GM23338 (cell line): ENCODE measurements at regions not wholly inside any gene's neighbourhood (a gene's known extent, or its start where the extent isn't known, plus 50 kb on each side); places are given as distances from the start of the nearest gene placed in this dataset.

Source experiments
- CREB1 ChIP-seq: fragments of 250-450 bp; sonication (Bioruptor Pico); IDR thresholded peaks from 2 replicates; pipeline ENCODE4 v1.5.0; 2020; ENCODE audit warnings: low read depth, mild to moderate bottlenecking, moderate library complexity
- EZH2 ChIP-seq: fragments of 200-600 bp; sonication (generic); IDR thresholded peaks from one replicate; pipeline ENCODE4 v1.8.0; 2017; ENCODE audit warnings: antibody characterized with exemption, mild to moderate bottlenecking, low read depth; ENCODE audit not compliant: unreplicated experiment
- EZH2phosphoT487 ChIP-seq: fragments of 200-600 bp; sonication (generic); IDR thresholded peaks from one replicate; pipeline ENCODE4 v1.8.1; 2018; ENCODE audit warnings: antibody characterized with exemption; ENCODE audit not compliant: unreplicated experiment
- JUNB ChIP-seq: IDR thresholded peaks from one replicate; pipeline ENCODE4 v1.6.1; 2016; ENCODE audit warnings: antibody characterized with exemption; ENCODE audit not compliant: unreplicated experiment
- NANOG ChIP-seq: IDR thresholded peaks from 2 replicates; pipeline ENCODE4 v1.6.1; 2016; ENCODE audit warnings: antibody characterized with exemption, borderline replicate concordance
- POLR2AphosphoS5 ChIP-seq: IDR thresholded peaks from 2 replicates; pipeline ENCODE4 v1.6.1; 2016; ENCODE audit warnings: antibody characterized with exemption, low read depth
- REST ChIP-seq: IDR thresholded peaks from one replicate; pipeline ENCODE4 v1.6.1; 2018; ENCODE audit warnings: antibody characterized with exemption; ENCODE audit not compliant: unreplicated experiment
- STAT1 ChIP-seq: IDR thresholded peaks from one replicate; pipeline ENCODE4 v1.6.1; 2016; ENCODE audit warnings: antibody characterized with exemption; ENCODE audit not compliant: unreplicated experiment
- ZNF114 ChIP-seq: fragments of 250-450 bp; sonication (Bioruptor Pico); IDR thresholded peaks from 2 replicates; pipeline ENCODE4 v1.5.0; 2020; ENCODE audit warnings: mild to moderate bottlenecking, moderate library complexity
- TF ChIP-seq, protein P1 (sequence below): fragments of 250-450 bp; sonication (Bioruptor Pico); IDR thresholded peaks from 2 replicates; pipeline ENCODE4 v1.5.0; 2020; ENCODE audit warnings: mild to moderate bottlenecking, moderate library complexity

GRCh38 chr10:78948621-78949030 lies 120.1 kb upstream of the ZMIZ1 start (continued):
- TF ChIP-seq, protein P1, sequence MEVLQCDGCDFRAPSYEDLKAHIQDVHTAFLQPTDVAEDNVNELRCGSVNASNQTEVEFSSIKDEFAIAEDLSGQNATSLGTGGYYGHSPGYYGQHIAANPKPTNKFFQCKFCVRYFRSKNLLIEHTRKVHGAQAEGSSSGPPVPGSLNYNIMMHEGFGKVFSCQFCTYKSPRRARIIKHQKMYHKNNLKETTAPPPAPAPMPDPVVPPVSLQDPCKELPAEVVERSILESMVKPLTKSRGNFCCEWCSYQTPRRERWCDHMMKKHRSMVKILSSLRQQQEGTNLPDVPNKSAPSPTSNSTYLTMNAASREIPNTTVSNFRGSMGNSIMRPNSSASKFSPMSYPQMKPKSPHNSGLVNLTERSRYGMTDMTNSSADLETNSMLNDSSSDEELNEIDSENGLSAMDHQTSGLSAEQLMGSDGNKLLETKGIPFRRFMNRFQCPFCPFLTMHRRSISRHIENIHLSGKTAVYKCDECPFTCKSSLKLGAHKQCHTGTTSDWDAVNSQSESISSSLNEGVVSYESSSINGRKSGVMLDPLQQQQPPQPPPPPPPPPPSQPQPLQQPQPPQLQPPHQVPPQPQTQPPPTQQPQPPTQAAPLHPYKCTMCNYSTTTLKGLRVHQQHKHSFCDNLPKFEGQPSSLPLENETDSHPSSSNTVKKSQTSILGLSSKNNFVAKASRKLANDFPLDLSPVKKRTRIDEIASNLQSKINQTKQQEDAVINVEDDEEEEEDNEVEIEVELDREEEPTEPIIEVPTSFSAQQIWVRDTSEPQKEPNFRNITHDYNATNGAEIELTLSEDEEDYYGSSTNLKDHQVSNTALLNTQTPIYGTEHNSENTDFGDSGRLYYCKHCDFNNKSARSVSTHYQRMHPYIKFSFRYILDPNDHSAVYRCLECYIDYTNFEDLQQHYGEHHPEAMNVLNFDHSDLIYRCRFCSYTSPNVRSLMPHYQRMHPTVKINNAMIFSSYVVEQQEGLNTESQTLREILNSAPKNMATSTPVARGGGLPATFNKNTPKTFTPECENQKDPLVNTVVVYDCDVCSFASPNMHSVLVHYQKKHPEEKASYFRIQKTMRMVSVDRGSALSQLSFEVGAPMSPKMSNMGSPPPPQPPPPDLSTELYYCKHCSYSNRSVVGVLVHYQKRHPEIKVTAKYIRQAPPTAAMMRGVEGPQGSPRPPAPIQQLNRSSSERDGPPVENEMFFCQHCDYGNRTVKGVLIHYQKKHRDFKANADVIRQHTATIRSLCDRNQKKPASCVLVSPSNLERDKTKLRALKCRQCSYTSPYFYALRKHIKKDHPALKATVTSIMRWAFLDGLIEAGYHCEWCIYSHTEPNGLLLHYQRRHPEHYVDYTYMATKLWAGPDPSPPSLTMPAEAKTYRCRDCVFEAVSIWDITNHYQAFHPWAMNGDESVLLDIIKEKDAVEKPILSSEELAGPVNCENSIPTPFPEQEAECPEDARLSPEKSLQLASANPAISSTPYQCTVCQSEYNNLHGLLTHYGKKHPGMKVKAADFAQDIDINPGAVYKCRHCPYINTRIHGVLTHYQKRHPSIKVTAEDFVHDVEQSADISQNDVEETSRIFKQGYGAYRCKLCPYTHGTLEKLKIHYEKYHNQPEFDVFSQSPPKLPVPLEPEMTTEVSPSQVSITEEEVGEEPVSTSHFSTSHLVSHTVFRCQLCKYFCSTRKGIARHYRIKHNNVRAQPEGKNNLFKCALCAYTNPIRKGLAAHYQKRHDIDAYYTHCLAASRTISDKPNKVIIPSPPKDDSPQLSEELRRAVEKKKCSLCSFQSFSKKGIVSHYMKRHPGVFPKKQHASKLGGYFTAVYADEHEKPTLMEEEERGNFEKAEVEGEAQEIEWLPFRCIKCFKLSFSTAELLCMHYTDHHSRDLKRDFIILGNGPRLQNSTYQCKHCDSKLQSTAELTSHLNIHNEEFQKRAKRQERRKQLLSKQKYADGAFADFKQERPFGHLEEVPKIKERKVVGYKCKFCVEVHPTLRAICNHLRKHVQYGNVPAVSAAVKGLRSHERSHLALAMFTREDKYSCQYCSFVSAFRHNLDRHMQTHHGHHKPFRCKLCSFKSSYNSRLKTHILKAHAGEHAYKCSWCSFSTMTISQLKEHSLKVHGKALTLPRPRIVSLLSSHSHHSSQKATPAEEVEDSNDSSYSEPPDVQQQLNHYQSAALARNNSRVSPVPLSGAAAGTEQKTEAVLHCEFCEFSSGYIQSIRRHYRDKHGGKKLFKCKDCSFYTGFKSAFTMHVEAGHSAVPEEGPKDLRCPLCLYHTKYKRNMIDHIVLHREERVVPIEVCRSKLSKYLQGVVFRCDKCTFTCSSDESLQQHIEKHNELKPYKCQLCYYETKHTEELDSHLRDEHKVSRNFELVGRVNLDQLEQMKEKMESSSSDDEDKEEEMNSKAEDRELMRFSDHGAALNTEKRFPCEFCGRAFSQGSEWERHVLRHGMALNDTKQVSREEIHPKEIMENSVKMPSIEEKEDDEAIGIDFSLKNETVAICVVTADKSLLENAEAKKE (CRISPR knock-in tag): no peak
- TF ChIP-seq POLR2AphosphoS5: no peak
- no peak for TF ChIP-seq REST
- no peak for TF ChIP-seq ZNF114 (CRISPR knock-in tag)
- TF ChIP-seq JUNB: no peak
- no peak for TF ChIP-seq EZH2
- no peak for TF ChIP-seq NANOG
- no peak for TF ChIP-seq CREB1 (CRISPR knock-in tag)
- TF ChIP-seq STAT1: no peak
- no peak for TF ChIP-seq EZH2phosphoT487
